ENCODE measurements at regions not wholly inside any gene's neighbourhood (a gene's known extent, or its start where the extent isn't known, plus 50 kb on each side); places are given as distances from the start of the nearest gene placed in this dataset.

GRCh38 chr6:169880516-169880915 lies 129.1 kb downstream of the ERMARD start:
- Histone ChIP-seq H3K9me3 (no peaks in the 10 kb centered on the region), H4K20me1 (ENCODE audit: insufficient read depth) (no peaks in the 10 kb centered on the region), H3K27ac (ENCODE audit: low read depth in 2 of 2, low read length in 1 of 2) (no peak overlapping the region), H3F3A (replicated peaks; ENCODE audit: insufficient read depth) (no peaks in the 10 kb centered on the region), H3K27me3 (ENCODE audit: insufficient read depth) (no peaks in the 10 kb centered on the region), H3K79me2 (ENCODE audit: insufficient read depth) (no peaks in the 10 kb centered on the region), H3K36me3 (replicated peaks in 1 of 2; ENCODE audit: control insufficient read depth in 1 of 2, insufficient read depth in 2 of 2, low read length in 1 of 2) (no peaks in the 10 kb centered on the region), H2AFZ (ENCODE audit: low read depth) (no peak overlapping the region), H3K4me3 (ENCODE audit: low read depth in 2 of 2, low read length in 1 of 2) (no peak overlapping the region), H3K4me2 (no peak overlapping the region), H3K9ac (no peak overlapping the region), H3K9me2 (no peaks in the 10 kb centered on the region), H3K4me1 (ENCODE audit: control insufficient read depth in 1 of 2, insufficient read depth in 2 of 2, low read depth in 1 of 2, low read length in 1 of 2) (no peaks in the 10 kb centered on the region)
- POLR2A ChIA-PET = no interaction called here
- peak; percentile 1 for DNase-seq
- WGBS (ENCODE audit: low lambda C conversion rate) = 42% methylated on average over 6 of the region's 6 CpGs
- TF ChIP-seq REST (IDR thresholded peaks at IDR 0.05; ENCODE audit: low read depth, low read length) (no peak), USF2 (IDR thresholded peaks at IDR 0.05; ENCODE audit: borderline replicate concordance, low read depth, low read length) (no peak), MAX (IDR thresholded peaks at IDR 0.05; ENCODE audit: low read depth) (no peak), USF1 (IDR thresholded peaks at IDR 0.05; ENCODE audit: borderline replicate concordance, low read depth) (no peak), SIN3A (IDR thresholded peaks at IDR 0.05; ENCODE audit: borderline replicate concordance, low read depth, low read length) (no peak), FOXJ3 (CRISPR knock-in tag; IDR thresholded peaks at IDR 0.05) (no peak), CHD2 (IDR thresholded peaks at IDR 0.05; ENCODE audit: low read length, partially characterized antibody) (no peak), FOXM1 (IDR thresholded peaks at IDR 0.05; ENCODE audit: low read depth) (no peak), TEAD4 (IDR thresholded peaks at IDR 0.05; ENCODE audit: borderline replicate concordance, insufficient read depth) (no peak), YY1 (IDR thresholded peaks at IDR 0.05; ENCODE audit: low read depth) (no peak), POLR2AphosphoS5 (IDR thresholded peaks at IDR 0.05; ENCODE audit: low read depth, low read length) (no peak), RXRA (IDR thresholded peaks at IDR 0.05; ENCODE audit: borderline replicate concordance, low read depth) (no peak)
- CTCF ChIA-PET = interaction anchor here (1.4 kb wide), 1 partner anchor 49 kb away, joined by 6 read pairs; no protein-coding TSS in a partner anchor

- TF ChIP-seq JUND (IDR thresholded peaks at IDR 0.05) = no peak
- no peak for TF ChIP-seq RCOR1 (IDR thresholded peaks at IDR 0.05; ENCODE audit: low read length)
- no peak for TF ChIP-seq MAX (IDR thresholded peaks at IDR 0.05; ENCODE audit: low read depth)
- no peak for TF ChIP-seq TAF1 (IDR thresholded peaks at IDR 0.05; ENCODE audit: borderline replicate concordance, low read depth, low read length)
- TF ChIP-seq USF1 (IDR thresholded peaks at IDR 0.05; ENCODE audit: borderline replicate concordance, low read depth) = no peak
- TF ChIP-seq FOSL2 (IDR thresholded peaks at IDR 0.05; ENCODE audit: borderline replicate concordance, low read depth) = no peak
- TF ChIP-seq SIN3A (IDR thresholded peaks at IDR 0.05; ENCODE audit: borderline replicate concordance, low read depth, low read length) = no peak
- TF ChIP-seq ELF1 (IDR thresholded peaks at IDR 0.05) = no peak
- TF ChIP-seq GABPA (IDR thresholded peaks at IDR 0.05; ENCODE audit: low read depth) = no peak
- no peak for TF ChIP-seq TEAD4 (IDR thresholded peaks at IDR 0.05; ENCODE audit: borderline replicate concordance, insufficient read depth)
- no peak for TF ChIP-seq YY1 (IDR thresholded peaks at IDR 0.05; ENCODE audit: low read depth)
- no peak for TF ChIP-seq MEF2A (IDR thresholded peaks at IDR 0.05; ENCODE audit: borderline replicate concordance, low read depth)
- no peak for TF ChIP-seq CHD2 (IDR thresholded peaks at IDR 0.05; ENCODE audit: low read length, partially characterized antibody)
- TF ChIP-seq NRF1 (IDR thresholded peaks at IDR 0.05; ENCODE audit: low read depth, low read length) = no peak
- ChIA-PET CTCF (interaction anchor here (1.0 kb wide), 1 partner anchor 9 kb away, joined by 3 read pairs; no protein-coding TSS in a partner anchor), POLR2A (no interaction called here)
- Histone ChIP-seq H3K4me1 (ENCODE audit: control insufficient read depth in 1 of 2, insufficient read depth in 2 of 2, low read depth in 1 of 2, low read length in 1 of 2) (no peaks in the 10 kb centered on the region), H3K4me2 (no peak overlapping the region), H3K9me2 (no peaks in the 10 kb centered on the region), H3K27me3 (ENCODE audit: insufficient read depth) (no peaks in the 10 kb centered on the region), H3K4me3 (ENCODE audit: low read depth in 2 of 2, low read length in 1 of 2) (no peak overlapping the region), H2AFZ (ENCODE audit: low read depth) (no peak overlapping the region), H3F3A (replicated peaks; ENCODE audit: insufficient read depth) (no peaks in the 10 kb centered on the region), H3K9ac (no peak overlapping the region), H3K9me3 (no peaks in the 10 kb centered on the region), H3K79me2 (ENCODE audit: insufficient read depth) (no peaks in the 10 kb centered on the region), H4K20me1 (ENCODE audit: insufficient read depth) (no peaks in the 10 kb centered on the region), H3K27ac (ENCODE audit: low read depth in 2 of 2, low read length in 1 of 2) (no peak overlapping the region), H3K36me3 (replicated peaks in 1 of 2; ENCODE audit: control insufficient read depth in 1 of 2, insufficient read depth in 2 of 2, low read length in 1 of 2) (no peaks in the 10 kb centered on the region)
- DNase-seq = no peak
- WGBS (ENCODE audit: low lambda C conversion rate) = 43% methylated on average over 11 of the region's 11 CpGs
These were observed 117.9 kb downstream of the ERMARD start for GRCh38 chr6:169869301-169869700.

Measured in SK-N-SH (cell line).